ENCODE measurements at regions not wholly inside any gene's neighbourhood (a gene's known extent, or its start where the extent isn't known, plus 50 kb on each side); places are given as distances from the start of the nearest gene placed in this dataset.
A peak's percentile ranks its signal among the peaks of the same experiment; 100 is the strongest.

- no peaks in the 10 kb centered on the region for H3K27me3 ChIP-seq (ENCODE audit: control insufficient read depth, insufficient read depth, low read length)
- no peaks in the 10 kb centered on the region for H3K36me3 ChIP-seq (ENCODE audit: control insufficient read depth, insufficient read depth, low read length)
- H3K4me3 ChIP-seq (ENCODE audit: low read depth, low read length), result no peak overlapping the region
- FAIRE-seq, result no peak
- no peak for TF ChIP-seq CTCF (IDR thresholded peaks at IDR 0.05; ENCODE audit: insufficient read depth, low read length, severe bottlenecking)
- DNase-seq (ENCODE audit: low read depth), result no peak
Measured at GRCh38 chr4:95758001-95758400, 81.9 kb upstream of the PDHA2 start.

DNA sequence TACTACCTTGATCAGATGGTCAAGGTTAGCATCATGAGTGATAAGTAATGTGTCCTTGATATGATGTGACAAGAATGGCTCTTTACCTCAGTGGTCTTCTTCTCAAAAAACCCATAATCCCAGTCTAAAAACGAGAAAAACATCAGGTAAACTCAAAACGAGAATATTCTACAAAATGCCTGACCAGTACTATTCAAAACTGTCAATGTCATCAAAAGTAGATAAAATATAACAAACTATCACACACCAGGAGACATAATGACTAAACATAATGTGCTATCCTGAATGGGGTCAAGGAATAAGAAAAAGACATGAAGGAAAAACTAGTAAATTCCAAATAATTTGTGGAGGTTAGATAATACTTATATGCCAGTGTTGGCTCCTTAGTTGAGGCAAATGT, 85.2 kb upstream of the PDHA2 start:
- FAIRE-seq (no peak), DNase-seq (ENCODE audit: low read depth) (no peak)
- no peak for TF ChIP-seq CTCF (IDR thresholded peaks at IDR 0.05; ENCODE audit: insufficient read depth, low read length, severe bottlenecking)
- Histone ChIP-seq H3K4me3 (ENCODE audit: low read depth, low read length) (no peak overlapping the region), H3K27me3 (ENCODE audit: control insufficient read depth, insufficient read depth, low read length) (no peaks in the 10 kb centered on the region), H3K36me3 (ENCODE audit: control insufficient read depth, insufficient read depth, low read length) (no peaks in the 10 kb centered on the region)

DNA sequence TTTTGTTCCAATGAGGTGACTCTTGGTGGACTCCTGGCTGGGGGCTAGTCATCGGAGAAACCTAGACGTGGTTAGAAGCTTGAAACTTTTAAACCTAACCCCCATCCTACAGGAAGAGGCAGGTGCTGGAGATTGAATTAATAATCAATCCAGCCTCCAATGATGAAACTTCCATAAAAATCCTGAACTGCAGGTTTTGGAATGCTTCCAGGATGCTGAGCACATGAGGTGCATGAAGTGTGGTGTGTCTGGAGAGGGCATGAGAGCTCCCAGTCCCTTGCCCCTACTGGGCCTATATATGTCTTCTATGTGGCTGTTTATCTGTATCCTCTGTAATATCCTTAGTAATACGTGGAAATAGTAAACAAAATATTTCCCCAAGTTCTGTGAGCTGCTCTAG, 90.7 kb upstream of the PDHA2 start:
- FAIRE-seq, result no peak
- no peak overlapping the region for H3K4me3 ChIP-seq (ENCODE audit: low read depth, low read length)
- no peak for DNase-seq (ENCODE audit: low read depth)
- H3K27me3 ChIP-seq (ENCODE audit: control insufficient read depth, insufficient read depth, low read length), result no peaks in the 10 kb centered on the region
- no peak for TF ChIP-seq CTCF (IDR thresholded peaks at IDR 0.05; ENCODE audit: insufficient read depth, low read length, severe bottlenecking)
- H3K36me3 ChIP-seq (ENCODE audit: control insufficient read depth, insufficient read depth, low read length), result no peaks in the 10 kb centered on the region

GRCh38 chr4:95742872-95743271, 97.0 kb upstream of the PDHA2 start:
- FAIRE-seq, result no peak

GRCh38 chr4:95742179-95742578, 97.7 kb upstream of the PDHA2 start:
- no peak for FAIRE-seq
- H3K27me3 ChIP-seq (ENCODE audit: control insufficient read depth, insufficient read depth, low read length), result no peaks in the 10 kb centered on the region
- H3K4me3 ChIP-seq (ENCODE audit: low read depth, low read length), result no peak overlapping the region
- DNase-seq (ENCODE audit: low read depth), result no peak
- TF ChIP-seq CTCF (IDR thresholded peaks at IDR 0.05; ENCODE audit: insufficient read depth, low read length, severe bottlenecking), result no peak
- H3K36me3 ChIP-seq (ENCODE audit: control insufficient read depth, insufficient read depth, low read length), result no peaks in the 10 kb centered on the region

More at GRCh38 chr4:95742872-95743271, 97.0 kb upstream of the PDHA2 start:
- TF ChIP-seq CTCF (IDR thresholded peaks at IDR 0.05; ENCODE audit: insufficient read depth, low read length, severe bottlenecking), result no peak
- Histone ChIP-seq H3K36me3 (ENCODE audit: control insufficient read depth, insufficient read depth, low read length) (no peaks in the 10 kb centered on the region), H3K4me3 (ENCODE audit: low read depth, low read length) (no peak overlapping the region), H3K27me3 (ENCODE audit: control insufficient read depth, insufficient read depth, low read length) (no peaks in the 10 kb centered on the region)
- DNase-seq (ENCODE audit: low read depth), result no peak

DNA sequence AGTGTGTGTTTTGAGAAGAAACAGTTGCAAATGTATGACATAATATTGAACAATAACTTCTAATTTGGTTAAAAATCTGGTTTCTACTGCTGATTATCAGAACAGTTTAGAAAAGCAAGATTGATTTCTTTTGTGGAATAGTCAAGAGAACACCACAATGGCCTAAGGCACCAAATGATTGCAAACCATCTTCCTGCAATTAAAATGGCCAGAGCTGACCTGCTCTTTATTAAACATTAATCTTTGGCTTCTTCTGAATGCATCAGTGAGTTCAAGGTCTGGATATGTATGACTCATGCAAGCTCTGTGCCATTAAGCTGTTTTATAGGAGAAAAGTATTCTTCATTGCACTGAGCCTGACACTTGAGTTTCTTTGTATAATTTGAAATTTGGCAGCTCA, 107.8 kb upstream of the PDHA2 start:
- H3K4me3 ChIP-seq (ENCODE audit: low read depth, low read length), result no peak overlapping the region
- TF ChIP-seq CTCF (IDR thresholded peaks at IDR 0.05; ENCODE audit: insufficient read depth, low read length, severe bottlenecking), result no peak
- H3K36me3 ChIP-seq (ENCODE audit: control insufficient read depth, insufficient read depth, low read length), result no peaks in the 10 kb centered on the region
- H3K27me3 ChIP-seq (ENCODE audit: control insufficient read depth, insufficient read depth, low read length), result peaks cover 2% of the 10 kb centered on the region
- DNase-seq (ENCODE audit: low read depth) (peak; percentile 37), FAIRE-seq (no peak)
